B cell (primary cell): ENCODE measurements at regions not wholly inside any gene's neighbourhood (a gene's known extent, or its start where the extent isn't known, plus 50 kb on each side); places are given as distances from the start of the nearest gene placed in this dataset.
"Not testable (repeated sequence)": the region's sequence is repeated elsewhere in the genome, so short reads cannot be mapped to it uniquely, and the experiment has no call there.

Source experiments
- ATAC-seq: fragments of 200-7000 bp; cut with Tn5 transposase; one replicate; pipeline ENCODE4 v1.10.0; 2021; ENCODE audit warnings: low read depth, mild to moderate bottlenecking, moderate number of reproducible peaks, moderate library complexity
- CTCF ChIA-PET: fragments of 350-600 bp; sonication (Branson Sonifier 250); formaldehyde crosslinking; loops from one replicate; lab custom pipeline; 2021; ENCODE audit warnings: antibody characterized with exemption, inconsistent platforms; lab: Charles Lee
- POLR2A ChIA-PET: fragments of 350-600 bp; sonication (Branson Sonifier 250); formaldehyde crosslinking; loops from one replicate; lab custom pipeline; 2021; ENCODE audit warnings: antibody characterized with exemption; lab: Charles Lee
- DNase-seq: peaks from one replicate; pipeline ENCODE4 v3.0.0; 2013
- H2AFZ ChIP-seq: 2 replicates; pipeline ENCODE4 v1.6.1; 2012; ENCODE audit warnings: mild to moderate bottlenecking, low read depth, low read length; ENCODE audit not compliant: insufficient read depth, poor library complexity, severe bottlenecking
- H3K27ac ChIP-seq, 2 donors: 1 replicate in 1 of 2; 2 replicates in 1 of 2; pipeline ENCODE4 v1.5.1; 2012 to 2013; ENCODE audit warnings: low read length in 2 of 2, mild to moderate bottlenecking in 2 of 2, moderate library complexity in 1 of 2
- H3K27me3 ChIP-seq, 4 experiments: fragments of 200-600 bp in 1 of 4; sonication (generic) in 1 of 4; replicated peaks in 1 of 4; 1 replicate in 2 of 4; 2 replicates in 2 of 4; pipeline versions ENCODE4 v1.6.1 to v1.7.0; 2013 to 2016; ENCODE audit warnings: low read length in 3 of 4, mild to moderate bottlenecking in 2 of 4, mixed read lengths in 1 of 4, moderate library complexity in 1 of 4; ENCODE audit not compliant: insufficient read depth in 4 of 4, control insufficient read depth in 3 of 4; ENCODE audit errors: control extremely low read depth in 1 of 4
- H3K36me3 ChIP-seq, 2 experiments: replicated peaks in 1 of 2; 1 replicate in 1 of 2; 2 replicates in 1 of 2; pipeline versions ENCODE4 v1.6.1 to v1.7.1; 2013; ENCODE audit warnings: low read length in 1 of 2; ENCODE audit not compliant: insufficient read depth in 2 of 2, control insufficient read depth in 1 of 2; ENCODE audit errors: control extremely low read depth in 1 of 2, extremely low read depth in 1 of 2
- H3K4me1 ChIP-seq, 2 donors: fragments of 200-600 bp in 1 of 2; sonication (generic) in 1 of 2; 1 replicate in 1 of 2; 2 replicates in 1 of 2; pipeline versions ENCODE4 v1.5.1 to v1.6.1; 2013 to 2017; ENCODE audit warnings: low read length in 2 of 2; ENCODE audit not compliant: control insufficient read depth in 2 of 2, insufficient read depth in 2 of 2
- H3K4me2 ChIP-seq: replicated peaks from 2 replicates; pipeline ENCODE3; 2012; ENCODE audit warnings: mild to moderate bottlenecking, low read depth, low read length; ENCODE audit not compliant: poor library complexity, severe bottlenecking
- H3K4me3 ChIP-seq, 5 experiments: fragments of 200-600 bp in 1 of 5; sonication (generic) in 1 of 5; 1 replicate in 3 of 5; 2 replicates in 2 of 5; pipeline versions ENCODE4 v1.5.1 to v1.7.0; 2011 to 2016; ENCODE audit warnings: low read length in 4 of 5, mild to moderate bottlenecking in 4 of 5, low read depth in 2 of 5, control low read depth in 1 of 5, moderate library complexity in 1 of 5; ENCODE audit not compliant: insufficient read depth in 1 of 5; ENCODE audit errors: control extremely low read depth in 1 of 5, extremely low read depth in 1 of 5
- H3K79me2 ChIP-seq: fragments of 200-600 bp; sonication (generic); one replicate; pipeline ENCODE4 v1.6.0; 2016; ENCODE audit warnings: low read length; ENCODE audit not compliant: control insufficient read depth, insufficient read depth
- H3K9ac ChIP-seq: fragments of 200-600 bp; sonication (generic); 2 replicates; pipeline ENCODE4 v1.6.1; 2017; ENCODE audit warnings: mild to moderate bottlenecking, low read length, moderate library complexity
- H3K9me3 ChIP-seq, 3 donors: one replicate each; pipeline versions ENCODE4 v1.6.1 to v1.7.1; 2013; ENCODE audit warnings: low read length in 2 of 3; ENCODE audit not compliant: control insufficient read depth in 2 of 3, insufficient read depth in 1 of 3; ENCODE audit errors: control extremely low read depth in 1 of 3
- H4K20me1 ChIP-seq: 2 replicates; pipeline ENCODE4 v1.6.0; 2012; ENCODE audit warnings: mild to moderate bottlenecking, low read length; ENCODE audit not compliant: insufficient read depth, control insufficient read depth, poor library complexity, severe bottlenecking
- H3K27ac Mint-ChIP-seq: one replicate; pipeline ENCODE4 v1.8.0; 2021; ENCODE audit warnings: mixed read lengths
- H3K27me3 Mint-ChIP-seq: one replicate; pipeline ENCODE4 v1.8.0; 2021; ENCODE audit warnings: mixed read lengths
- H3K4me1 Mint-ChIP-seq: one replicate; pipeline ENCODE4 v1.8.0; 2021; ENCODE audit warnings: mixed read lengths
- H3K4me3 Mint-ChIP-seq: one replicate; pipeline ENCODE4 v1.8.0; 2021; ENCODE audit warnings: mixed read lengths
- H3K9me3 Mint-ChIP-seq: one replicate; pipeline ENCODE4 v1.8.0; 2022; ENCODE audit warnings: mixed read lengths; ENCODE audit not compliant: insufficient read depth
- CTCF ChIP-seq: fragments of 200-600 bp; IDR thresholded peaks from one replicate; pipeline ENCODE4 v1.8.0; 2022; ENCODE audit warnings: antibody characterized with exemption, mild to moderate bottlenecking
- EZH2 ChIP-seq: IDR thresholded peaks from 2 replicates; pipeline ENCODE4 v1.6.1; 2012; ENCODE audit warnings: borderline replicate concordance, low read depth, mild to moderate bottlenecking, moderate library complexity, low read length; ENCODE audit not compliant: insufficient read depth, poor library complexity, severe bottlenecking
- WGBS: methylation state at CpG from one replicate; pipeline ENCODE4 v1.1.5; 2013; ENCODE audit warnings: missing lambda C conversion rate; ENCODE audit not compliant: insufficient coverage; 5-methylcytosine and 5-hydroxymethylcytosine counted together
- intact Hi-C: fragments of 100-400 bp; cut with micrococcal nuclease; formaldehyde crosslinking; loops from one replicate; pipeline ENCODE4 v1.10.0; 2022

- H3K9me3 Mint-ChIP-seq, result no peaks in the 10 kb centered on the region
- no peaks in the 10 kb centered on the region for H3K79me2 ChIP-seq
- no peak overlapping the region for H3K4me3 Mint-ChIP-seq
- H4K20me1 ChIP-seq, result no peaks in the 10 kb centered on the region
- no peak for DNase-seq
- H3K4me3 ChIP-seq, result no peak overlapping the region
- CTCF ChIA-PET, result no interaction called here
- no peaks in the 10 kb centered on the region for H3K4me1 Mint-ChIP-seq
- no peaks in the 10 kb centered on the region for H3K9me3 ChIP-seq
- POLR2A ChIA-PET, result no interaction called here
- no peak overlapping the region for H3K27ac Mint-ChIP-seq
- no peak for TF ChIP-seq EZH2
- no peak for TF ChIP-seq CTCF
- no peaks in the 10 kb centered on the region for H3K36me3 ChIP-seq
- H3K27me3 ChIP-seq, result no peaks in the 10 kb centered on the region
- intact Hi-C loops, result no loop called here
- H3K27me3 Mint-ChIP-seq, result no peaks in the 10 kb centered on the region
- WGBS, result no CpG with 5 or more reads among the region's 2 CpGs
- ATAC-seq, result no peak
- no peak overlapping the region for H3K9ac ChIP-seq
- no peak overlapping the region for H3K4me2 ChIP-seq
- no peak overlapping the region for H3K27ac ChIP-seq
- no peaks in the 10 kb centered on the region for H3K4me1 ChIP-seq
- H2AFZ ChIP-seq, result no peak overlapping the region
Observed at GRCh38 chrX:110536816-110537215, 178.2 kb downstream of the RTL9 start.

DNA sequence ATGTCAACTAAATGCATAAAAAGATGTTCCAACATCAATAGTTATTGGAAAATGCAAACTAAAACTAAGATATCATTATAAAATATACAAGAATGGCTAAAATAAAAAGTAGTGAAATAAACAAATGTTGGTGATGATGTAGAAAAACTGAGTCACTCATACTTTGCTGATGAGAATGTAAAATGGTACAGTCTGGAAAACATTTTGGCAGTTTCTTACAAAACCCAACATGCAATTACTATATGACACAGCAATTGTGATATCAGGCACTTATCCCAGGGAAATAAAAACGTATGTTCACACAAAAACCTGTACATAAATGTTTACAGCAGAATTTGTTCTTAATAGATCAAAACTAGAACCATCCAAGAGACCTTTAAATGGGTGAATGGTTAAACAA, 182.6 kb downstream of the RTL9 start:
- H3K9ac ChIP-seq, result no peak overlapping the region
- Mint-ChIP-seq H3K4me1 (no peaks in the 10 kb centered on the region), H3K9me3 (no peaks in the 10 kb centered on the region), H3K27me3 (peaks cover 3% of the 10 kb centered on the region), H3K27ac (no peak overlapping the region), H3K4me3 (no peak overlapping the region)
- POLR2A ChIA-PET, result no interaction called here
- H4K20me1 ChIP-seq, result no peaks in the 10 kb centered on the region
- no peaks in the 10 kb centered on the region for H3K79me2 ChIP-seq
- TF ChIP-seq CTCF (no peak), EZH2 (no peak)
- no peak overlapping the region for H3K27ac ChIP-seq
- WGBS, result no CpG with 5 or more reads among the region's 1 CpG
- no peaks in the 10 kb centered on the region for H3K27me3 ChIP-seq
- H3K36me3 ChIP-seq, result no peaks in the 10 kb centered on the region
- no peak overlapping the region for H3K4me3 ChIP-seq
- CTCF ChIA-PET, result no interaction called here
- intact Hi-C loops, result no loop called here
- no peak overlapping the region for H2AFZ ChIP-seq
- H3K4me2 ChIP-seq, result no peak overlapping the region
- DNase-seq (no peak), ATAC-seq (no peak)
- H3K9me3 ChIP-seq, result no peaks in the 10 kb centered on the region
- H3K4me1 ChIP-seq, result no peaks in the 10 kb centered on the region

GRCh38 chrX:110550854-110551253, 192.2 kb downstream of the RTL9 start:
- H3K4me1 Mint-ChIP-seq, H3K4me1 ChIP-seq, DNase-seq, POLR2A ChIA-PET, H3K36me3 ChIP-seq, H3K9me3 ChIP-seq, H3K4me3 Mint-ChIP-seq, H3K79me2 ChIP-seq, H3K9me3 Mint-ChIP-seq, H3K27me3 ChIP-seq, H4K20me1 ChIP-seq, H3K27me3 Mint-ChIP-seq, H3K4me2 ChIP-seq, H3K27ac ChIP-seq, H2AFZ ChIP-seq, CTCF ChIA-PET, H3K9ac ChIP-seq, ATAC-seq, H3K4me3 ChIP-seq, H3K27ac Mint-ChIP-seq, intact Hi-C loops: not testable (repeated sequence)
- WGBS, result no CpG with 5 or more reads among the region's 4 CpGs
